K562 (cell line): ENCODE measurements at regions not wholly inside any gene's neighbourhood (a gene's known extent, or its start where the extent isn't known, plus 50 kb on each side); places are given as distances from the start of the nearest gene placed in this dataset.

Experiments
- ATAC-seq: fragments of 200-7000 bp; cut with Tn5 transposase; 3 replicates; pipeline ENCODE4 v1.9.1; 2020; ENCODE audit warnings: moderate library complexity
- BruUV-seq: library from RNA; stranded (reverse); fragments of 400-500 nt; replicated peaks from 2 replicates; lab custom pipeline; 2021; lab: Mats Ljungman, UMichigan
- CTCF ChIA-PET: fragments of 300-600 bp; formaldehyde crosslinking; extraction: SDS; loops from one replicate; lab custom pipeline; 2021; ENCODE audit warnings: low intra/inter-chr PET ratio; lab: Yijun Ruan, JAX
- POLR2A ChIA-PET: fragments of 300-600, 350-650 bp; sonication (Branson Sonifier 250); formaldehyde crosslinking; extraction: SDS; loops from one replicate; lab custom pipeline; 2021; ENCODE audit warnings: antibody characterized with exemption, inconsistent platforms; lab: Yijun Ruan, JAX
- DNase-seq, 4 experiments: peaks; one replicate each; pipeline versions ENCODE4 v3.0.0 to v3.0.0-alpha.2; 2011 to 2018; ENCODE audit warnings: low spot score in 3 of 4, mixed read lengths in 3 of 4; ENCODE audit errors: extremely low read depth in 1 of 4
- FAIRE-seq: peaks from 2 replicates; lab custom pipeline; 2011; peaks lifted over from hg19 to GRCh38; lab: Jason Lieb, UNC
- H2AFZ ChIP-seq: 2 replicates; pipeline ENCODE4 v1.6.0; 2011; ENCODE audit warnings: low read depth, low read length, control low read depth, inconsistent platforms
- H3K27ac ChIP-seq: fragments of 200-600 bp; 3 replicates; pipeline ENCODE4 v1.8.0; 2011; ENCODE audit warnings: low read depth, mild to moderate bottlenecking, control low read depth, inconsistent platforms, low read length, moderate library complexity, mixed read lengths; ENCODE audit errors: extremely low read depth
- H3K27me3 ChIP-seq, 2 experiments: fragments of 300-600 bp in 1 of 2; 2 replicates in 1 of 2; 3 replicates in 1 of 2; pipeline versions ENCODE4 v1.6.0 to v1.8.0; 2011; ENCODE audit warnings: inconsistent platforms in 2 of 2, low read length in 2 of 2, mild to moderate bottlenecking in 1 of 2, mixed read lengths in 1 of 2, moderate library complexity in 1 of 2; ENCODE audit not compliant: control insufficient read depth in 2 of 2, insufficient read depth in 2 of 2
- H3K36me3 ChIP-seq: fragments of 300-600 bp; 3 replicates; pipeline ENCODE4 v1.8.0; 2011; ENCODE audit warnings: mild to moderate bottlenecking, low read length, inconsistent platforms; ENCODE audit not compliant: control insufficient read depth, insufficient read depth
- H3K4me1 ChIP-seq, 2 experiments: fragments of 200-600 bp in 1 of 2; replicated peaks in 1 of 2; 2 replicates in 1 of 2; 3 replicates in 1 of 2; pipeline versions ENCODE4 v1.5.1 to v1.8.0; 2011; ENCODE audit warnings: inconsistent platforms in 2 of 2, low read length in 2 of 2, mild to moderate bottlenecking in 1 of 2, mixed read lengths in 1 of 2, moderate library complexity in 1 of 2; ENCODE audit not compliant: control insufficient read depth in 2 of 2, insufficient read depth in 2 of 2
- H3K4me2 ChIP-seq: 2 replicates; pipeline ENCODE4 v1.6.1; 2011; ENCODE audit warnings: low read length, control low read depth, inconsistent platforms, mixed read lengths; ENCODE audit not compliant: insufficient read depth
- H3K4me3 ChIP-seq: fragments of 200-600 bp; sonication (generic), shearing (Covaris generic); 2 replicates; pipeline ENCODE4 v1.5.1; 2016; ENCODE audit warnings: control low read depth, inconsistent platforms
- H3K79me2 ChIP-seq: fragments of 200-600 bp; 3 replicates; pipeline ENCODE4 v1.8.0; 2011; ENCODE audit warnings: low read length, inconsistent platforms; ENCODE audit not compliant: control insufficient read depth, insufficient read depth
- H3K9ac ChIP-seq, 2 experiments: 2 replicates each; pipeline versions ENCODE4 v1.6.0 to v1.6.1; 2011; ENCODE audit warnings: low read depth in 2 of 2, low read length in 2 of 2, control low read depth in 1 of 2, inconsistent platforms in 1 of 2, mild to moderate bottlenecking in 1 of 2, mixed read lengths in 1 of 2; ENCODE audit not compliant: insufficient read depth in 1 of 2
- H3K9me1 ChIP-seq: one replicate; pipeline ENCODE4 v1.6.0; 2011; ENCODE audit warnings: inconsistent platforms, mild to moderate bottlenecking, low read length, moderate library complexity; ENCODE audit not compliant: control insufficient read depth, insufficient read depth
- H3K9me3 ChIP-seq: replicated peaks from 2 replicates; pipeline ENCODE4 v1.5.1; 2011; ENCODE audit warnings: low read depth, low read length, inconsistent platforms; ENCODE audit not compliant: control insufficient read depth, insufficient read depth
- H4K20me1 ChIP-seq: replicated peaks from 2 replicates; pipeline ENCODE4 v1.6.1; 2011; ENCODE audit warnings: low read length, inconsistent platforms, mixed read lengths; ENCODE audit not compliant: control insufficient read depth, insufficient read depth
- ASH1L ChIP-seq: fragments of 450-650 bp; IDR thresholded peaks from 2 replicates; pipeline ENCODE4 v1.6.1; 2018; ENCODE audit warnings: borderline replicate concordance, mild to moderate bottlenecking, low read depth; ENCODE audit not compliant: partially characterized antibody
- CHCHD3 ChIP-seq: fragments of 250-450 bp; sonication (Bioruptor Pico); IDR thresholded peaks from 2 replicates; pipeline ENCODE4 v2.1.2; 2022; ENCODE audit warnings: mild to moderate bottlenecking
- E2F3 ChIP-seq: fragments of 250-450 bp; sonication (Bioruptor Pico); IDR thresholded peaks from 2 replicates; pipeline ENCODE4 v1.4.0; 2020; ENCODE audit warnings: mild to moderate bottlenecking
- EHMT2 ChIP-seq: fragments of 450-650 bp; IDR thresholded peaks from 2 replicates; pipeline ENCODE4 v1.6.1; 2018; ENCODE audit warnings: antibody characterized with exemption
- GATAD2A ChIP-seq: fragments of 450-650 bp; IDR thresholded peaks from 2 replicates; pipeline ENCODE4 v1.6.1; 2017
- HDGF ChIP-seq: fragments of 450-650 bp; IDR thresholded peaks from 2 replicates; pipeline ENCODE4 v1.6.1; 2016
- HMG20A ChIP-seq: fragments of 450-650 bp; formaldehyde crosslinking; conservative IDR thresholded peaks from 2 replicates; pipeline ENCODE4 v1.4.0; 2020; ENCODE audit warnings: mild to moderate bottlenecking, mixed read lengths
- NFXL1 ChIP-seq: fragments of 450-650 bp; formaldehyde crosslinking; IDR thresholded peaks from 2 replicates; pipeline ENCODE4 v1.4.0; 2021; ENCODE audit warnings: mild to moderate bottlenecking
- PHB2 ChIP-seq: fragments of 450-650 bp; IDR thresholded peaks from 2 replicates; pipeline ENCODE4 v1.6.1; 2017; ENCODE audit warnings: low read depth
- PTBP1 ChIP-seq: fragments of 200-400 bp; formaldehyde crosslinking; IDR thresholded peaks from 2 replicates; pipeline ENCODE4 v1.6.1; 2017; ENCODE audit warnings: low read depth, low read length
- RBBP5 ChIP-seq: fragments of 200-600 bp; sonication (generic); IDR thresholded peaks from 2 replicates; pipeline ENCODE4 v1.6.1; 2012; ENCODE audit warnings: borderline replicate concordance, mild to moderate bottlenecking, low read length, control low read depth, inconsistent platforms; ENCODE audit not compliant: insufficient read depth, poor library complexity, severe bottlenecking
- SMC3 ChIP-seq: conservative IDR thresholded peaks from 2 replicates; pipeline ENCODE4 v1.6.1; 2011; ENCODE audit warnings: low read depth, low read length, improper control_type of control experiment; ENCODE audit not compliant: insufficient read depth
- ZNF584 ChIP-seq: fragments of 200-800 bp; sonication (Bioruptor generic); IDR thresholded peaks from 2 replicates; pipeline ENCODE4 v1.6.1; 2016; ENCODE audit warnings: low read depth, mild to moderate bottlenecking, missing genetic modification characterization, missing compliant biosample characterization
- WGBS: fragments of 100-300 bp; shearing (Covaris generic); methylation state at CpG from one replicate; pipeline ENCODE4 v1.1.6; 2016; ENCODE audit warnings: low coverage, mixed read lengths; ENCODE audit not compliant: insufficient coverage; ENCODE audit errors: missing lambda C conversion rate; 5-methylcytosine and 5-hydroxymethylcytosine counted together
- in situ Hi-C: fragments of 300-500 bp; cut with MboI; formaldehyde crosslinking; loops from 4 replicates; pipeline ENCODE4 v1.15.0; 2018; ENCODE audit warnings: inconsistent platforms, mixed read lengths
- intact Hi-C: fragments of 100-400 bp; cut with micrococcal nuclease; formaldehyde crosslinking; loops from 2 replicates; pipeline ENCODE4 v1.14.2; 2022
- TF ChIP-seq, protein P1 (sequence below): fragments of 450-650 bp; IDR thresholded peaks from 2 replicates; pipeline ENCODE4 v1.6.1; 2016; ENCODE audit warnings: borderline replicate concordance
- TF ChIP-seq, protein P2 (sequence below): fragments of 250-450 bp; sonication (Bioruptor Pico); IDR thresholded peaks from 2 replicates; pipeline ENCODE4 v1.8.0; 2021; ENCODE audit warnings: moderate library complexity, mild to moderate bottlenecking, inconsistent platforms
- TF ChIP-seq, protein P3 (sequence below): fragments of 250-450 bp; sonication (Bioruptor Pico); IDR thresholded peaks from 2 replicates; pipeline ENCODE4 v1.8.0; 2022; ENCODE audit warnings: inconsistent platforms, mild to moderate bottlenecking, moderate library complexity, borderline replicate concordance

DNA sequence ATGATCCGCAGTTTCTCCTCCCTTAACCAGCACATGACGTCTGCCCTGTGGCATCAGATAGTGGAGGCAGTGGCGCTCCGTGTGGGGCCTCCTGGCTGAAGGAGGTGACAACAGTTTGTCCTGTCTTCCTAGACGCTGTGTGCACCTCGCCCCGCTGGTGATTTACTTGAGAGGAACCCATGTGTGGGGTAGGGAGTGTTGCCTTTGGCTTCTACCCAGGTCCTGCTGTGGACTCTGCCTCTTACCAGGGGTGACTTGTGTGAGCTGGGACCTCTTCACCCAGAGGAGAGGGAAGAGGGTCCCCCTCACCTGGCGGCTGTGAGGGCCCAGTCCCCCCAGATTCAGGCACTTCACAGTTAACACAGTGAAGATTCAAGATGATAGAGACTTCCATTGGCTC lies 77.6 kb downstream of the TMEM18 start:
- no peak for ATAC-seq
- no peak for FAIRE-seq
- no peaks in the 10 kb centered on the region for H3K36me3 ChIP-seq
- H2AFZ ChIP-seq = no peak overlapping the region
- H4K20me1 ChIP-seq = no peaks in the 10 kb centered on the region
- no peak overlapping the region for H3K4me2 ChIP-seq
- no peaks in the 10 kb centered on the region for H3K9me1 ChIP-seq
- no peak overlapping the region for H3K27ac ChIP-seq
- no peak for DNase-seq
- ChIA-PET POLR2A (no interaction called here), CTCF (interaction anchor here (0.6 kb wide), 1 partner anchor 34 kb away, joined by 4 read pairs; no protein-coding TSS in a partner anchor)
- no peaks in the 10 kb centered on the region for H3K79me2 ChIP-seq
- H3K4me1 ChIP-seq = no peaks in the 10 kb centered on the region
- H3K4me3 ChIP-seq = no peak overlapping the region
- under 1% methylated on average over 8 of the region's 8 CpGs for WGBS
- no peak overlapping the region for H3K9ac ChIP-seq
- BruUV-seq = no TSS peak
- intact Hi-C loops (no loop called here), in situ Hi-C loops (no loop called here)
- peaks cover 26 to 72% of the 10 kb centered on the region in 2 experiments for H3K27me3 ChIP-seq
- H3K9me3 ChIP-seq = no peaks in the 10 kb centered on the region
- TF ChIP-seq HMG20A (CRISPR knock-in tag) = no peak
- TF ChIP-seq, protein P1, sequence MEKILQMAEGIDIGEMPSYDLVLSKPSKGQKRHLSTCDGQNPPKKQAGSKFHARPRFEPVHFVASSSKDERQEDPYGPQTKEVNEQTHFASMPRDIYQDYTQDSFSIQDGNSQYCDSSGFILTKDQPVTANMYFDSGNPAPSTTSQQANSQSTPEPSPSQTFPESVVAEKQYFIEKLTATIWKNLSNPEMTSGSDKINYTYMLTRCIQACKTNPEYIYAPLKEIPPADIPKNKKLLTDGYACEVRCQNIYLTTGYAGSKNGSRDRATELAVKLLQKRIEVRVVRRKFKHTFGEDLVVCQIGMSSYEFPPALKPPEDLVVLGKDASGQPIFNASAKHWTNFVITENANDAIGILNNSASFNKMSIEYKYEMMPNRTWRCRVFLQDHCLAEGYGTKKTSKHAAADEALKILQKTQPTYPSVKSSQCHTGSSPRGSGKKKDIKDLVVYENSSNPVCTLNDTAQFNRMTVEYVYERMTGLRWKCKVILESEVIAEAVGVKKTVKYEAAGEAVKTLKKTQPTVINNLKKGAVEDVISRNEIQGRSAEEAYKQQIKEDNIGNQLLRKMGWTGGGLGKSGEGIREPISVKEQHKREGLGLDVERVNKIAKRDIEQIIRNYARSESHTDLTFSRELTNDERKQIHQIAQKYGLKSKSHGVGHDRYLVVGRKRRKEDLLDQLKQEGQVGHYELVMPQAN = no peak
- TF ChIP-seq EHMT2 = no peak
- no peak for TF ChIP-seq RBBP5
- TF ChIP-seq E2F3 = no peak
- TF ChIP-seq GATAD2A = no peak
- no peak for TF ChIP-seq HDGF
- no peak for TF ChIP-seq NFXL1
- TF ChIP-seq, protein P2, sequence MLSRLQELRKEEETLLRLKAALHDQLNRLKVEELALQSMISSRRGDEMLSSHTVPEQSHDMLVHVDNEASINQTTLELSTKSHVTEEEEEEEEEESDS (CRISPR knock-in tag) = no peak
- TF ChIP-seq, protein P3, sequence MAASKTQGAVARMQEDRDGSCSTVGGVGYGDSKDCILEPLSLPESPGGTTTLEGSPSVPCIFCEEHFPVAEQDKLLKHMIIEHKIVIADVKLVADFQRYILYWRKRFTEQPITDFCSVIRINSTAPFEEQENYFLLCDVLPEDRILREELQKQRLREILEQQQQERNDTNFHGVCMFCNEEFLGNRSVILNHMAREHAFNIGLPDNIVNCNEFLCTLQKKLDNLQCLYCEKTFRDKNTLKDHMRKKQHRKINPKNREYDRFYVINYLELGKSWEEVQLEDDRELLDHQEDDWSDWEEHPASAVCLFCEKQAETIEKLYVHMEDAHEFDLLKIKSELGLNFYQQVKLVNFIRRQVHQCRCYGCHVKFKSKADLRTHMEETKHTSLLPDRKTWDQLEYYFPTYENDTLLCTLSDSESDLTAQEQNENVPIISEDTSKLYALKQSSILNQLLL (CRISPR knock-in tag) = no peak
- TF ChIP-seq SMC3 = no peak
- TF ChIP-seq PHB2 = no peak
- no peak for TF ChIP-seq CHCHD3 (CRISPR knock-in tag)
- TF ChIP-seq PTBP1 = no peak
- TF ChIP-seq ZNF584 (CRISPR knock-in tag) = no peak
- TF ChIP-seq ASH1L = no peak
- TF ChIP-seq, all 486 proteins: peak for 0
